ENCODE measurements at regions not wholly inside any gene's neighbourhood (a gene's known extent, or its start where the extent isn't known, plus 50 kb on each side); places are given as distances from the start of the nearest gene placed in this dataset.

- no peaks in the 10 kb centered on the region for H3K36me3 Mint-ChIP-seq (ENCODE audit: unreplicated experiment)
- no peaks in the 10 kb centered on the region for H3K27me3 Mint-ChIP-seq (ENCODE audit: unreplicated experiment)
- H3K9me3 Mint-ChIP-seq (ENCODE audit: unreplicated experiment): no peaks in the 10 kb centered on the region
- no peak overlapping the region for H3K27ac Mint-ChIP-seq (ENCODE audit: unreplicated experiment)
- no peak overlapping the region for H3K4me3 Mint-ChIP-seq (ENCODE audit: unreplicated experiment)
- no peak for TF ChIP-seq CTCF (IDR thresholded peaks at IDR 0.05)
- no peaks in the 10 kb centered on the region for H3K4me1 Mint-ChIP-seq (ENCODE audit: unreplicated experiment)
- no peak for DNase-seq (ENCODE audit: extremely low spot score, unreplicated experiment)
Measured at GRCh38 chr13:62085337-62086229, 669.9 kb upstream of the PCDH20 start.

GRCh38 chr13:62084728-62085127 is 669.1 kb upstream of the PCDH20 start:
- Mint-ChIP-seq H3K27ac (ENCODE audit: unreplicated experiment) (no peak overlapping the region), H3K4me1 (ENCODE audit: unreplicated experiment) (no peaks in the 10 kb centered on the region), H3K27me3 (ENCODE audit: unreplicated experiment) (no peaks in the 10 kb centered on the region), H3K4me3 (ENCODE audit: unreplicated experiment) (no peak overlapping the region), H3K36me3 (ENCODE audit: unreplicated experiment) (no peaks in the 10 kb centered on the region), H3K9me3 (ENCODE audit: unreplicated experiment) (no peaks in the 10 kb centered on the region)
- DNase-seq (ENCODE audit: extremely low spot score, unreplicated experiment): no peak
- TF ChIP-seq CTCF (IDR thresholded peaks at IDR 0.05): no peak

GRCh38 chr13:62067821-62068220 is 652.2 kb upstream of the PCDH20 start:
- Mint-ChIP-seq H3K9me3 (ENCODE audit: unreplicated experiment) (no peaks in the 10 kb centered on the region), H3K36me3 (ENCODE audit: unreplicated experiment) (no peaks in the 10 kb centered on the region), H3K27ac (ENCODE audit: unreplicated experiment) (no peak overlapping the region), H3K27me3 (ENCODE audit: unreplicated experiment) (no peaks in the 10 kb centered on the region), H3K4me1 (ENCODE audit: unreplicated experiment) (no peaks in the 10 kb centered on the region), H3K4me3 (ENCODE audit: unreplicated experiment) (no peak overlapping the region)
- no peak for DNase-seq (ENCODE audit: extremely low spot score, unreplicated experiment)
- TF ChIP-seq CTCF (IDR thresholded peaks at IDR 0.05): no peak

GRCh38 chr13:62065016-62065415 is 649.4 kb upstream of the PCDH20 start:
- Mint-ChIP-seq H3K4me1 (ENCODE audit: unreplicated experiment) (no peaks in the 10 kb centered on the region), H3K27ac (ENCODE audit: unreplicated experiment) (no peak overlapping the region), H3K27me3 (ENCODE audit: unreplicated experiment) (no peaks in the 10 kb centered on the region), H3K4me3 (ENCODE audit: unreplicated experiment) (no peak overlapping the region), H3K36me3 (ENCODE audit: unreplicated experiment) (no peaks in the 10 kb centered on the region), H3K9me3 (ENCODE audit: unreplicated experiment) (no peaks in the 10 kb centered on the region)
- TF ChIP-seq CTCF (IDR thresholded peaks at IDR 0.05): no peak
- DNase-seq (ENCODE audit: extremely low spot score, unreplicated experiment): no peak

- Mint-ChIP-seq H3K27me3 (ENCODE audit: unreplicated experiment) (no peaks in the 10 kb centered on the region), H3K36me3 (ENCODE audit: unreplicated experiment) (no peaks in the 10 kb centered on the region), H3K4me3 (ENCODE audit: unreplicated experiment) (no peak overlapping the region), H3K9me3 (ENCODE audit: unreplicated experiment) (no peaks in the 10 kb centered on the region), H3K27ac (ENCODE audit: unreplicated experiment) (no peak overlapping the region), H3K4me1 (ENCODE audit: unreplicated experiment) (peaks cover 8% of the 10 kb centered on the region)
- no peak for DNase-seq (ENCODE audit: extremely low spot score, unreplicated experiment)
- TF ChIP-seq CTCF (IDR thresholded peaks at IDR 0.05): no peak
Measured at GRCh38 chr13:62061751-62062150, 646.1 kb upstream of the PCDH20 start.
